GM12878 (cell line): ENCODE measurements at regions not wholly inside any gene's neighbourhood (a gene's known extent, or its start where the extent isn't known, plus 50 kb on each side); places are given as distances from the start of the nearest gene placed in this dataset.

Source experiments
- CEBPB ChIP-seq, 2 experiments: fragments of 150-350 bp in 1 of 2; IDR thresholded peaks; 2 replicates each; pipeline ENCODE4 v1.6.1; 2012 to 2014; ENCODE audit warnings: low read depth in 2 of 2, low read length in 2 of 2, borderline replicate concordance in 1 of 2, inconsistent platforms in 1 of 2
- CTCF ChIP-seq, 3 experiments: IDR thresholded peaks in 2 of 3; conservative IDR thresholded peaks in 1 of 3; 2 replicates each; pipeline ENCODE4 v1.5.1; 2011; ENCODE audit warnings: low read depth in 3 of 3, low read length in 3 of 3, mild to moderate bottlenecking in 3 of 3, control low read depth in 2 of 3, moderate library complexity in 2 of 3, inconsistent platforms in 1 of 3, mixed read lengths in 1 of 3; ENCODE audit not compliant: control insufficient read depth in 2 of 3, insufficient read depth in 1 of 3; ENCODE audit errors: extremely low read depth in 1 of 3
- GATAD2B ChIP-seq: fragments of 450-650 bp; conservative IDR thresholded peaks from 2 replicates; pipeline ENCODE4 v1.6.1; 2017; ENCODE audit warnings: low read depth, mild to moderate bottlenecking, moderate library complexity
- IRF3 ChIP-seq: fragments of 450-650 bp; IDR thresholded peaks from 2 replicates; pipeline ENCODE4 v1.6.1; 2014; ENCODE audit warnings: mild to moderate bottlenecking
- MXI1 ChIP-seq: fragments of 150-350 bp; IDR thresholded peaks from 2 replicates; pipeline ENCODE4 v1.6.1; 2011; ENCODE audit warnings: low read depth, mild to moderate bottlenecking, inconsistent platforms, low read length, improper control_type of control experiment
- POLR2A ChIP-seq: IDR thresholded peaks from 2 replicates; pipeline ENCODE4 v1.6.1; 2011; ENCODE audit warnings: low read depth, mild to moderate bottlenecking, low read length
- POLR2AphosphoS5 ChIP-seq: IDR thresholded peaks from 2 replicates; pipeline ENCODE4 v1.6.1; 2011; ENCODE audit warnings: mild to moderate bottlenecking, low read length, inconsistent platforms

GRCh38 chr4:121253961-121254360 is 89.8 kb upstream of the TNIP3 start:
- TF ChIP-seq GATAD2B = no peak
- TF ChIP-seq IRF3 = no peak
- TF ChIP-seq POLR2A = no peak
- no peak for TF ChIP-seq CTCF (IDR thresholded peaks at IDR 0.05 in 2 of 3, conservative IDR thresholded peaks at IDR 0.05 in 1 of 3; ENCODE audit: control insufficient read depth in 2 of 3, extremely low read depth in 1 of 3, insufficient read depth in 1 of 3, low read depth in 3 of 3, low read length in 3 of 3)
- no peak for TF ChIP-seq POLR2AphosphoS5
- no peak for TF ChIP-seq MXI1
- TF ChIP-seq CEBPB (IDR thresholded peaks at IDR 0.05; ENCODE audit: borderline replicate concordance in 1 of 2, low read depth in 2 of 2, low read length in 2 of 2) = no peak
